Mesenchymal stem cell (in vitro differentiated cells and primary cell): ENCODE measurements at regions not wholly inside any gene's neighbourhood (a gene's known extent, or its start where the extent isn't known, plus 50 kb on each side); places are given as distances from the start of the nearest gene placed in this dataset.

Experiments used
- DNase-seq: peaks from one replicate; pipeline ENCODE4 v3.0.0-alpha.2; 2013
- H2AFZ ChIP-seq: one replicate; pipeline ENCODE4 v1.6.1; 2013; ENCODE audit warnings: low read depth, mild to moderate bottlenecking, control low read depth, inconsistent platforms, low read length, moderate library complexity
- H2AK5ac ChIP-seq: 2 replicates; pipeline ENCODE4 v1.6.1; 2013; ENCODE audit warnings: low read length, moderate library complexity, mild to moderate bottlenecking, inconsistent platforms; ENCODE audit not compliant: severe bottlenecking
- H2BK120ac ChIP-seq: one replicate; pipeline ENCODE4 v1.6.1; 2013; ENCODE audit warnings: low read depth, mild to moderate bottlenecking, inconsistent platforms, low read length, moderate library complexity
- H2BK12ac ChIP-seq, 2 experiments: one replicate each; pipeline ENCODE4 v1.6.1; 2013; ENCODE audit warnings: inconsistent platforms in 2 of 2, low read length in 2 of 2, mild to moderate bottlenecking in 2 of 2, moderate library complexity in 2 of 2, control low read depth in 1 of 2
- H2BK15ac ChIP-seq: one replicate; pipeline ENCODE4 v1.6.1; 2013; ENCODE audit warnings: mild to moderate bottlenecking, low read depth, inconsistent platforms; ENCODE audit not compliant: poor library complexity, severe bottlenecking
- H2BK5ac ChIP-seq: 2 replicates; pipeline ENCODE4 v1.6.1; 2013; ENCODE audit warnings: low read depth, mild to moderate bottlenecking, low read length, control low read depth, inconsistent platforms; ENCODE audit not compliant: poor library complexity, severe bottlenecking
- H3K14ac ChIP-seq, 2 experiments: one replicate each; pipeline ENCODE4 v1.6.1; 2013; ENCODE audit warnings: inconsistent platforms in 2 of 2, low read length in 2 of 2, control low read depth in 1 of 2, mild to moderate bottlenecking in 1 of 2, moderate library complexity in 1 of 2
- H3K18ac ChIP-seq, 2 experiments: one replicate each; pipeline ENCODE4 v1.6.1; 2013; ENCODE audit warnings: inconsistent platforms in 2 of 2, low read length in 2 of 2, control low read depth in 1 of 2, low read depth in 1 of 2, mild to moderate bottlenecking in 1 of 2
- H3K23ac ChIP-seq, 2 experiments: one replicate each; pipeline ENCODE4 v1.6.1; 2013; ENCODE audit warnings: inconsistent platforms in 2 of 2, low read length in 2 of 2, mild to moderate bottlenecking in 2 of 2, moderate library complexity in 2 of 2, control low read depth in 1 of 2
- H3K27ac ChIP-seq: 2 replicates; pipeline ENCODE4 v1.5.1; 2013; ENCODE audit warnings: mild to moderate bottlenecking, moderate library complexity, low read length, control low read depth, inconsistent platforms; ENCODE audit not compliant: poor library complexity, severe bottlenecking
- H3K27me3 ChIP-seq, 2 experiments: 2 replicates each; pipeline versions ENCODE4 v1.6.1 to v1.7.0; 2013; ENCODE audit warnings: low read length in 2 of 2, mild to moderate bottlenecking in 2 of 2, moderate library complexity in 2 of 2, control low read depth in 1 of 2, inconsistent platforms in 1 of 2; ENCODE audit not compliant: control insufficient read depth in 1 of 2, insufficient read depth in 1 of 2
- H3K36me3 ChIP-seq, 2 experiments: 2 replicates each; pipeline versions ENCODE4 v1.6.1 to v1.7.0; 2013; ENCODE audit warnings: low read length in 2 of 2, control low read depth in 1 of 2, inconsistent platforms in 1 of 2, low read depth in 1 of 2, mild to moderate bottlenecking in 1 of 2; ENCODE audit not compliant: insufficient read depth in 2 of 2, control insufficient read depth in 1 of 2
- H3K4ac ChIP-seq, 2 experiments: one replicate each; pipeline ENCODE4 v1.6.1; 2013; ENCODE audit warnings: inconsistent platforms in 2 of 2, low read length in 2 of 2, mild to moderate bottlenecking in 2 of 2, moderate library complexity in 2 of 2, control low read depth in 1 of 2, low read depth in 1 of 2
- H3K4me1 ChIP-seq: 2 replicates; pipeline ENCODE4 v1.6.1; 2013; ENCODE audit warnings: low read depth, low read length, control low read depth; ENCODE audit not compliant: control insufficient read depth, insufficient read depth
- H3K4me2 ChIP-seq: 2 replicates; pipeline ENCODE4 v1.6.1; 2013; ENCODE audit warnings: low read length, mild to moderate bottlenecking, inconsistent platforms; ENCODE audit not compliant: poor library complexity, severe bottlenecking
- H3K4me3 ChIP-seq, 2 experiments: 2 replicates each; pipeline versions ENCODE4 v1.5.1 to v1.7.0; 2013; ENCODE audit warnings: low read length in 2 of 2, mild to moderate bottlenecking in 2 of 2, control low read depth in 1 of 2, low read depth in 1 of 2; ENCODE audit not compliant: insufficient read depth in 1 of 2
- H3K79me1 ChIP-seq: replicated peaks from 2 replicates; pipeline ENCODE4 v1.6.1; 2013; ENCODE audit warnings: mild to moderate bottlenecking, control low read depth, low read length, inconsistent platforms; ENCODE audit not compliant: poor library complexity, severe bottlenecking
- H3K9ac ChIP-seq: 2 replicates; pipeline ENCODE4 v1.7.0; 2013; ENCODE audit warnings: mild to moderate bottlenecking, low read length, moderate library complexity
- H3K9me3 ChIP-seq: 2 replicates; pipeline ENCODE4 v1.7.0; 2013; ENCODE audit warnings: mild to moderate bottlenecking, low read length; ENCODE audit not compliant: control insufficient read depth
- H4K8ac ChIP-seq: one replicate; pipeline ENCODE4 v1.6.1; 2013; ENCODE audit warnings: inconsistent platforms, mild to moderate bottlenecking, low read length, moderate library complexity
- H4K91ac ChIP-seq: one replicate; pipeline ENCODE4 v1.6.1; 2013; ENCODE audit warnings: mild to moderate bottlenecking, low read length, inconsistent platforms
- WGBS: methylation state at CpG from one replicate; pipeline ENCODE4 v1.1.7; 2013; ENCODE audit warnings: mixed read lengths; 5-methylcytosine and 5-hydroxymethylcytosine counted together

DNA sequence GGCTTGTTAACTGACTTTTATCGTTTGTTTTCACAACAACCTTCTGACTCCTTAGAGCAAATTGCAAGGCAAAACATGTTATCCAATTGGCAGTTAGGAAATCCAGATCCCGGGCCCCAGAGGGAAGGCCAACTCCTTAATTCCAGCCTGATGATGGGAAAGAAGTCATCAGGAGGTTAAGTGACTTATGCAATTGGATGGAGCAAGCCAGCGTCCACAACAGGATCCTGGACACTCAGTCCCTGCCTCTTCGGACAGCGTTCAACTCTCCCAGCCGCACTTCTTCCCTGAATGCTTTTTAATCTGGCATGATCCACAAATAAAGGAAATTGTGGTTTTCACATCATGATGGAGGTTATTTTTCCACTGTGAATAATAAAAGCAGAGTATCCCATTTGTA lies 310.1 kb downstream of the RAB28 start:
- Histone ChIP-seq H2AK5ac (no peak overlapping the region), H3K36me3 (no peaks in the 10 kb centered on the region), H3K79me1 (no peaks in the 10 kb centered on the region), H4K8ac (no peak overlapping the region), H3K27me3 (no peaks in the 10 kb centered on the region), H4K91ac (no peak overlapping the region), H3K4me2 (no peak overlapping the region), H2BK5ac (no peak overlapping the region), H3K27ac (no peak overlapping the region), H3K4ac (no peak overlapping the region), H2BK15ac (no peak overlapping the region), H3K23ac (no peak overlapping the region), H2BK12ac (no peak overlapping the region), H3K9me3 (no peaks in the 10 kb centered on the region), H3K14ac (no peak overlapping the region), H3K9ac (peak overlapping the region; percentile 64), H3K18ac (no peak overlapping the region), H3K4me1 (no peaks in the 10 kb centered on the region), H3K4me3 (peak overlapping the region in 1 of 2 experiments; percentile 59), H2BK120ac (no peak overlapping the region), H2AFZ (no peak overlapping the region)
- DNase-seq: no peak
- 97% methylated on average over 6 of the region's 6 CpGs for WGBS

GRCh38 chr4:13171292-13172057 lies 312.7 kb downstream of the RAB28 start:
- Histone ChIP-seq H3K4me3 (no peak overlapping the region), H3K79me1 (no peaks in the 10 kb centered on the region), H3K9ac (no peak overlapping the region), H3K36me3 (no peaks in the 10 kb centered on the region), H4K91ac (no peak overlapping the region), H3K18ac (no peak overlapping the region), H2AK5ac (no peak overlapping the region), H3K23ac (no peak overlapping the region), H3K4ac (no peak overlapping the region), H3K27me3 (no peaks in the 10 kb centered on the region), H3K9me3 (no peaks in the 10 kb centered on the region), H2BK5ac (no peak overlapping the region), H2BK12ac (no peak overlapping the region), H2AFZ (no peak overlapping the region), H3K4me2 (no peak overlapping the region), H4K8ac (no peak overlapping the region), H3K4me1 (no peaks in the 10 kb centered on the region), H2BK15ac (no peak overlapping the region), H3K27ac (no peak overlapping the region), H2BK120ac (no peak overlapping the region), H3K14ac (no peak overlapping the region)
- 93% methylated on average over 5 of the region's 5 CpGs for WGBS
- DNase-seq: no peak

GRCh38 chr4:13169731-13170525 lies 314.2 kb downstream of the RAB28 start:
- H2AK5ac ChIP-seq: no peak overlapping the region
- H3K27me3 ChIP-seq: no peaks in the 10 kb centered on the region
- H2AFZ ChIP-seq: no peak overlapping the region
- H2BK15ac ChIP-seq: no peak overlapping the region
- no peak overlapping the region for H3K18ac ChIP-seq
- no peak overlapping the region for H3K14ac ChIP-seq
- H2BK12ac ChIP-seq: no peak overlapping the region
- no peaks in the 10 kb centered on the region for H3K36me3 ChIP-seq
- H2BK5ac ChIP-seq: no peak overlapping the region
- H3K4me2 ChIP-seq: no peak overlapping the region
- no peak overlapping the region for H2BK120ac ChIP-seq
- H3K23ac ChIP-seq: no peak overlapping the region
- H3K4me3 ChIP-seq: no peak overlapping the region
- no peaks in the 10 kb centered on the region for H3K79me1 ChIP-seq
- H4K8ac ChIP-seq: no peak overlapping the region
- H3K9ac ChIP-seq: no peak overlapping the region
- H3K9me3 ChIP-seq: no peaks in the 10 kb centered on the region
- 89% methylated on average over 2 of the region's 3 CpGs for WGBS
- H3K27ac ChIP-seq: no peak overlapping the region
- no peak overlapping the region for H4K91ac ChIP-seq
- no peak overlapping the region for H3K4ac ChIP-seq
- DNase-seq: no peak
- no peaks in the 10 kb centered on the region for H3K4me1 ChIP-seq

- Histone ChIP-seq H3K27me3 (no peaks in the 10 kb centered on the region), H2BK12ac (no peak overlapping the region), H3K9me3 (no peaks in the 10 kb centered on the region), H2BK15ac (no peak overlapping the region), H3K4ac (no peak overlapping the region), H3K4me3 (no peak overlapping the region), H4K8ac (no peak overlapping the region), H3K4me2 (no peak overlapping the region), H2BK120ac (no peak overlapping the region), H3K23ac (no peak overlapping the region), H3K14ac (no peak overlapping the region), H3K27ac (no peak overlapping the region), H2AFZ (no peak overlapping the region), H2AK5ac (no peak overlapping the region), H2BK5ac (no peak overlapping the region), H3K79me1 (no peaks in the 10 kb centered on the region), H4K91ac (no peak overlapping the region), H3K4me1 (no peaks in the 10 kb centered on the region), H3K18ac (no peak overlapping the region), H3K9ac (no peak overlapping the region), H3K36me3 (no peaks in the 10 kb centered on the region)
- WGBS: 83% methylated on average over 2 of the region's 2 CpGs
- no peak for DNase-seq
Measured at GRCh38 chr4:13168326-13168725, 315.8 kb downstream of the RAB28 start.
